ENCODE measurements at regions not wholly inside any gene's neighbourhood (a gene's known extent, or its start where the extent isn't known, plus 50 kb on each side); places are given as distances from the start of the nearest gene placed in this dataset.

DNA sequence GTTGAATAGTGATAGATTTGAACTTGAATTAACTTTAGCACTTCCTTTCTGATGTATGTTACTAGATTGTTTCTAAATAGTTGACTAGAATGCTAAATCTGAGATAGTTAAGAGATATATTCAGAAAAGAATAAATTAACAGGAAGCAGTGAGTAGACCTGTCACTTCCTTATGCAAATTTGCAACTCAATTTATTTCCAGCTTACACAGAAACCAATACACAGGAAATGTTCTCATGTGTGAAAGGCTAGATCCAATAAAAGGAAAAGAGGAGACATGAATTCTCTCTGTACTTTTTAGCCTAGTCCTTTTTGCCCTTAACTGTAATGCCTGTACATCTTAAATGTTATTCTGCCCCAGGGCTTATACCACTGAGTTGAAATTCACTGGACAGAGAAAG, 522.3 kb downstream of the COL11A1 start:
- no peaks in the 10 kb centered on the region for H3K36me3 ChIP-seq (ENCODE audit: insufficient read depth, insufficient read length, low read length)
- H3K27me3 ChIP-seq (ENCODE audit: insufficient read depth, insufficient read length) = no peaks in the 10 kb centered on the region
- H3K4me3 ChIP-seq (ENCODE audit: insufficient read length, low read depth) = no peak overlapping the region
- H3K4me1 ChIP-seq (ENCODE audit: insufficient read depth, insufficient read length) = no peaks in the 10 kb centered on the region
- no peaks in the 10 kb centered on the region for H3K9me3 ChIP-seq (ENCODE audit: insufficient read depth, low read length)
- H3K9ac ChIP-seq (ENCODE audit: insufficient read length, low read depth) = no peak overlapping the region
- TF ChIP-seq ZNF274 (IDR thresholded peaks at IDR 0.05; ENCODE audit: low read depth, low read length) (no peak), SUZ12 (IDR thresholded peaks at IDR 0.05; ENCODE audit: extremely low read depth, insufficient read depth, insufficient read length) (no peak), YY1 (IDR thresholded peaks at IDR 0.05; ENCODE audit: insufficient read depth, insufficient read length) (no peak)
- DNase-seq (ENCODE audit: low read depth, low spot score) = no peak

DNA sequence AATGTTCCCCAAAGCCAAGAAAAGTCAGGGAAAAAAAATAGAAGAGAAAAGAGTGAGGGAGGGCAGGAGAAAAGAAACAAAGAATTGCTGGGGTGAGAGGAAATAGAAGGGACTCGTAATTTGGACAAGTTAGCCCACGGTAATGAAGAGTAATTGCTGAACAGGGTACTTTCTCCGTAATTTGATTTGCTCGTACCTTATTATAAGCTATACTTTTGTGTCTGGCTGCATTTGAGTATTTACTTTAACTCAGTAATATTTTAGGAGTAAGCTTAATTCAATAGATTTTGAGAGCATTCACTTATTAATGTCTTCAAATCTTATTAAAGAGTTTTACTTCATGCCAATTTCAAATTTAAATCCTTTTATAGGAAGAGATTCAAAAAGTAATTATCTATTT, 527.5 kb downstream of the COL11A1 start:
- TF ChIP-seq YY1 (IDR thresholded peaks at IDR 0.05; ENCODE audit: insufficient read depth, insufficient read length) (no peak), SUZ12 (IDR thresholded peaks at IDR 0.05; ENCODE audit: extremely low read depth, insufficient read depth, insufficient read length) (no peak), ZNF274 (IDR thresholded peaks at IDR 0.05; ENCODE audit: low read depth, low read length) (no peak)
- H3K27me3 ChIP-seq (ENCODE audit: insufficient read depth, insufficient read length) = no peaks in the 10 kb centered on the region
- H3K9me3 ChIP-seq (ENCODE audit: insufficient read depth, low read length) = no peaks in the 10 kb centered on the region
- no peak overlapping the region for H3K4me3 ChIP-seq (ENCODE audit: insufficient read length, low read depth)
- no peaks in the 10 kb centered on the region for H3K36me3 ChIP-seq (ENCODE audit: insufficient read depth, insufficient read length, low read length)
- DNase-seq (ENCODE audit: low read depth, low spot score) = no peak
- H3K9ac ChIP-seq (ENCODE audit: insufficient read length, low read depth) = no peak overlapping the region
- no peaks in the 10 kb centered on the region for H3K4me1 ChIP-seq (ENCODE audit: insufficient read depth, insufficient read length)

DNA sequence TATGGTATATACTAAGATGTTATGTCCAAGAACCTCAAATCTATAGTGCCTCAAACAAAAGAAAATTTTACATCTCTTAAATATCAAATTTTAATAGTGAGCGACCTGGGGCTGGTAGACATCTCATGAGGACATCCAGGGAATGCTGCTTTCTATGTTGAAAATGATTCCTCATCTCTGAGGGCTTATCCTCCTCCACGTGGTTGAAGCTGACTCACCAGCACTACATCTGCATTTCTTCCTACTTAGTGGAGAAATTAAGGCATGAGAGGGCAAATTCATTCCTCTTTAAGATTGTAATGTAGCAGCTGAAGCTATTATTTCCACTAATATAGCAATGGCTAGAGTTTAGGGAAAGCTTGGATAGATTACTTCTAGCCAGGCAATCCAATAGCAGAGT, 529.5 kb downstream of the COL11A1 start:
- DNase-seq (ENCODE audit: low read depth, low spot score) = no peak
- no peaks in the 10 kb centered on the region for H3K9me3 ChIP-seq (ENCODE audit: insufficient read depth, low read length)
- H3K36me3 ChIP-seq (ENCODE audit: insufficient read depth, insufficient read length, low read length) = no peaks in the 10 kb centered on the region
- no peak overlapping the region for H3K9ac ChIP-seq (ENCODE audit: insufficient read length, low read depth)
- H3K4me1 ChIP-seq (ENCODE audit: insufficient read depth, insufficient read length) = no peaks in the 10 kb centered on the region
- H3K27me3 ChIP-seq (ENCODE audit: insufficient read depth, insufficient read length) = no peaks in the 10 kb centered on the region
- TF ChIP-seq SUZ12 (IDR thresholded peaks at IDR 0.05; ENCODE audit: extremely low read depth, insufficient read depth, insufficient read length) (no peak), YY1 (IDR thresholded peaks at IDR 0.05; ENCODE audit: insufficient read depth, insufficient read length) (no peak), ZNF274 (IDR thresholded peaks at IDR 0.05; ENCODE audit: low read depth, low read length) (no peak)
- H3K4me3 ChIP-seq (ENCODE audit: insufficient read length, low read depth) = no peak overlapping the region

DNA sequence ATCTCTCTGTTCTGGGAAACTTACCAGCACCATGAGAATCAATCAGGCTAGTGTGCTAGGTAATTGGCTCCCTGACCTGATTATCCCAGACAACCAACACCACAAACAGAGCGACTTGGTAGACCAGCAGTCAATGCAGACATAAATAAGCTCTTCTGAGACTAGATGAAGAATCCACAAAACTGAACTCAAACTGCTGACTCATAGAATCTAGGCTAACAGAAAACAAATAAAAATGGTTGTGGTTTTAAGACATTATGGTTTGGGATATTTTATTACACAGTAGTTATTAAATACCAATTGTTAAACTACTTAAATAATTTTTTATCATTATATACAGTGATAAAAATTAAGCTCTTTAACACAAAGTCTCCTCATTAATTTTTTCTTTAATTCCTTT, 535.7 kb downstream of the COL11A1 start:
- no peaks in the 10 kb centered on the region for H3K27me3 ChIP-seq (ENCODE audit: insufficient read depth, insufficient read length)
- no peaks in the 10 kb centered on the region for H3K4me1 ChIP-seq (ENCODE audit: insufficient read depth, insufficient read length)
- H3K9ac ChIP-seq (ENCODE audit: insufficient read length, low read depth) = no peak overlapping the region
- no peak for TF ChIP-seq SUZ12 (IDR thresholded peaks at IDR 0.05; ENCODE audit: extremely low read depth, insufficient read depth, insufficient read length)
- no peak for TF ChIP-seq ZNF274 (IDR thresholded peaks at IDR 0.05; ENCODE audit: low read depth, low read length)
- no peak for TF ChIP-seq YY1 (IDR thresholded peaks at IDR 0.05; ENCODE audit: insufficient read depth, insufficient read length)
- no peaks in the 10 kb centered on the region for H3K36me3 ChIP-seq (ENCODE audit: insufficient read depth, insufficient read length, low read length)
- no peaks in the 10 kb centered on the region for H3K9me3 ChIP-seq (ENCODE audit: insufficient read depth, low read length)
- no peak for DNase-seq (ENCODE audit: low read depth, low spot score)
- H3K4me3 ChIP-seq (ENCODE audit: insufficient read length, low read depth) = no peak overlapping the region

DNA sequence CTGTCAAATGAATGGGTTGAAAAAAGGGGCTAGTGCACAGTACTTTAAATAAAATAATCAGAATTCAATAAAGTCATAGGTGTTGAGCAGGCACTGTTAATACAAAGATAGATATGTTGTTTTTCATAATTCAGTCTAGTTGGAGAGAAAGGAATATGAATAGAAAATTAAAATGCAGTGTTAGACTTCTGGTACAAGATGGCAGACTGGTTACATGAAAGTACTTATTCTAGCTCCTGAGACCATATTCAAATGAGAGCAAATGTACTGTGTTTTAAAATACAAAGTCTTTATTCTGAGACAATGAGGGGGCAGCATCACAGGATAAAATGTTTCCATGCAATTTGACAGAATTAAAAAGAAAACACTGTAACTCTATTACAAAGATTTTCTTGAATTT, 542.1 kb downstream of the COL11A1 start:
- Histone ChIP-seq H3K9me3 (ENCODE audit: insufficient read depth, low read length) (no peaks in the 10 kb centered on the region), H3K27me3 (ENCODE audit: insufficient read depth, insufficient read length) (no peaks in the 10 kb centered on the region), H3K36me3 (ENCODE audit: insufficient read depth, insufficient read length, low read length) (no peaks in the 10 kb centered on the region), H3K4me1 (ENCODE audit: insufficient read depth, insufficient read length) (no peaks in the 10 kb centered on the region), H3K4me3 (ENCODE audit: insufficient read length, low read depth) (no peak overlapping the region), H3K9ac (ENCODE audit: insufficient read length, low read depth) (no peak overlapping the region)
- DNase-seq (ENCODE audit: low read depth, low spot score) = no peak
- TF ChIP-seq YY1 (IDR thresholded peaks at IDR 0.05; ENCODE audit: insufficient read depth, insufficient read length) = no peak
- no peak for TF ChIP-seq ZNF274 (IDR thresholded peaks at IDR 0.05; ENCODE audit: low read depth, low read length)
- no peak for TF ChIP-seq SUZ12 (IDR thresholded peaks at IDR 0.05; ENCODE audit: extremely low read depth, insufficient read depth, insufficient read length)

DNA sequence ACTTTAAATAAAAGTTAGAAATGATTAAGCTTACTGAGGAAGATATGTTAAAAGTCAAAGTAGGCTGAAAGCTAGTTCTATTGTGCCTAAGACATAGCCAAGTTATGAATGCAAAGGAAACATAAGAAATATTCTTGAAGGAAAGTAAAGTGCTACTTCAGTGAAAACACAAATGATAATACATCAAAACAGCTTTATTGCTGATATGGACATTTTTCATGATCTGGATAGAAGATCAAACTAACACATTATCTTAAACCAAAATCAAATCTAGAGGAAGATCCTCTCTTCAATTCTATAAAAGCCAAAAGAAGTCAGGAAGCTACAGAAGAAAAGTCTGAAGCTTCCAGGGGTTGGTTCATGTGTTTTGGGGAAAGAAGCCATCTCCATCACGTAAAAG, 545.9 kb downstream of the COL11A1 start:
- Histone ChIP-seq H3K4me3 (ENCODE audit: insufficient read length, low read depth) (no peak overlapping the region), H3K9me3 (ENCODE audit: insufficient read depth, low read length) (no peaks in the 10 kb centered on the region), H3K36me3 (ENCODE audit: insufficient read depth, insufficient read length, low read length) (no peaks in the 10 kb centered on the region), H3K9ac (ENCODE audit: insufficient read length, low read depth) (no peak overlapping the region), H3K4me1 (ENCODE audit: insufficient read depth, insufficient read length) (no peaks in the 10 kb centered on the region), H3K27me3 (ENCODE audit: insufficient read depth, insufficient read length) (no peaks in the 10 kb centered on the region)
- TF ChIP-seq SUZ12 (IDR thresholded peaks at IDR 0.05; ENCODE audit: extremely low read depth, insufficient read depth, insufficient read length) (no peak), ZNF274 (IDR thresholded peaks at IDR 0.05; ENCODE audit: low read depth, low read length) (no peak), YY1 (IDR thresholded peaks at IDR 0.05; ENCODE audit: insufficient read depth, insufficient read length) (no peak)
- no peak for DNase-seq (ENCODE audit: low read depth, low spot score)

DNA sequence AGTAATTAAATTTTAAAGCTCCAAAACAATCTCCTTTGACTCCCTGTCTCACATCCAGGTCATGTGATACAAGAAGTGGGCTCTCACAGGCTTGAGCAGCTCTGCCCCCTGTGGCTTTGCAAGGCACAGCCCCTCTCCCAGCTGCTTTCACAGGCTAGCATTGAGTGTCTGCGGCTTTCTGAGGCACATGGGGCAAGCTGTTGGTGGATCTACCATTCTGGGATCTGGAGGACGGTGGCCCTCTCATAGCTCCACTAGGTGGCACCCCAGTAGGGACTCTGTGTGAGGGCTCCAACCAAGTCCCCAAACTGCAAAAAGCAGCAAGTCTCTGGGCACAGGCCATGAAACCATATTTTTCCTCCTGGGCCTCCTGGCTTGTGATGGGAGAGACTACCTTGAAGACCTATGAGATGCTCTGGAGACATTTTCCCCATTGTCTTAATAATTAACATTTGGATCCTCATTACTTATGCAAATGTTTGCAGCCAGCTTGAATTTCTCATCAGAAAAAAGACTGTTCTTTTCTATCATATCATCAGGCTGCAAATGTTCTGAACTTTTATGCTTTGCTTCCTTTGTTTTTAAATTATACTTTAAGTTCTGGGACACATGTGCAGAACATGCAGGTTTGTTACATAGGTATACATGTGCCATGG, 554.1 kb upstream of the OLFM3 start:
- no peaks in the 10 kb centered on the region for H3K4me1 ChIP-seq (ENCODE audit: insufficient read depth, insufficient read length)
- H3K4me3 ChIP-seq (ENCODE audit: insufficient read length, low read depth) = no peak overlapping the region
- H3K9me3 ChIP-seq (ENCODE audit: insufficient read depth, low read length) = 0 out of 2 replicates have a peak, but pooled peaks cover 7% of the 10 kb centered on the region
- H3K27me3 ChIP-seq (ENCODE audit: insufficient read depth, insufficient read length) = no peaks in the 10 kb centered on the region
- no peak overlapping the region for H3K9ac ChIP-seq (ENCODE audit: insufficient read length, low read depth)
- TF ChIP-seq YY1 (IDR thresholded peaks at IDR 0.05; ENCODE audit: insufficient read depth, insufficient read length) (no peak), ZNF274 (IDR thresholded peaks at IDR 0.05; ENCODE audit: low read depth, low read length) (no peak), SUZ12 (IDR thresholded peaks at IDR 0.05; ENCODE audit: extremely low read depth, insufficient read depth, insufficient read length) (no peak)
- DNase-seq (ENCODE audit: low read depth, low spot score) = peak; percentile 52
- H3K36me3 ChIP-seq (ENCODE audit: insufficient read depth, insufficient read length, low read length) = no peaks in the 10 kb centered on the region
